GM12878 (cell line): ENCODE measurements at regions not wholly inside any gene's neighbourhood (a gene's known extent, or its start where the extent isn't known, plus 50 kb on each side); places are given as distances from the start of the nearest gene placed in this dataset.

Experiments used
- ATAC-seq: fragments of 200-7000 bp; cut with Tn5 transposase; 3 replicates; pipeline ENCODE4 v1.9.1; 2020; ENCODE audit warnings: mild to moderate bottlenecking, moderate library complexity
- BruUV-seq: library from RNA; stranded (reverse); fragments of 400-500 nt; replicated peaks from 2 replicates; lab custom pipeline; 2021; lab: Mats Ljungman, UMichigan
- CTCF ChIA-PET: fragments of 300-600 bp; sonication (Branson Sonifier 250); formaldehyde crosslinking; extraction: SDS; loops from one replicate; lab custom pipeline; 2021; ENCODE audit warnings: inconsistent platforms; lab: Yijun Ruan, JAX
- POLR2A ChIA-PET: fragments of 350-600 bp; formaldehyde crosslinking; extraction: SDS; loops from one replicate; lab custom pipeline; 2021; ENCODE audit warnings: inconsistent platforms; lab: Charles Lee
- RAD21 ChIA-PET: fragments of 300-600 bp; sonication (Branson Sonifier 250); formaldehyde crosslinking; loops from one replicate; lab custom pipeline; 2023; ENCODE audit warnings: antibody characterized with exemption; ENCODE audit not compliant: unreplicated experiment; lab: Charles Lee
- SMC1A ChIA-PET: fragments of 300-600 bp; sonication (Branson Sonifier 250); formaldehyde crosslinking; loops from one replicate; lab custom pipeline; 2023; ENCODE audit not compliant: unreplicated experiment, uncharacterized antibody; lab: Charles Lee
- DNase-seq: peaks from one replicate; pipeline ENCODE4 v3.0.0-alpha.2; 2011; ENCODE audit warnings: low read depth, low spot score
- FAIRE-seq: peaks from 3 replicates; lab custom pipeline; 2011; peaks lifted over from hg19 to GRCh38; lab: Jason Lieb, UNC
- H2AFZ ChIP-seq: 2 replicates; pipeline ENCODE4 v1.6.0; 2011; ENCODE audit warnings: low read depth, low read length, control low read depth; ENCODE audit not compliant: control insufficient read depth
- H3K27ac ChIP-seq: 2 replicates; pipeline ENCODE4 v1.5.1; 2011; ENCODE audit warnings: control low read depth; ENCODE audit not compliant: control insufficient read depth, insufficient read depth
- H3K27me3 ChIP-seq, 2 experiments: replicated peaks in 1 of 2; 2 replicates each; pipeline versions ENCODE4 v1.6.0 to v1.6.1; 2011; ENCODE audit warnings: low read length in 1 of 2; ENCODE audit not compliant: control insufficient read depth in 2 of 2, insufficient read depth in 2 of 2
- H3K36me3 ChIP-seq, 2 experiments: 2 replicates each; pipeline ENCODE4 v1.5.1; 2011; ENCODE audit warnings: low read length in 1 of 2; ENCODE audit not compliant: control insufficient read depth in 2 of 2, insufficient read depth in 2 of 2
- H3K4me1 ChIP-seq: 2 replicates; pipeline ENCODE4 v1.6.1; 2011; ENCODE audit warnings: mild to moderate bottlenecking, low read length, moderate library complexity, mixed read lengths; ENCODE audit not compliant: control insufficient read depth, insufficient read depth
- H3K4me2 ChIP-seq: 2 replicates; pipeline ENCODE4 v1.6.0; 2011; ENCODE audit warnings: control low read depth; ENCODE audit not compliant: control insufficient read depth, insufficient read depth
- H3K4me3 ChIP-seq: fragments of 200-600 bp; sonication (generic); 2 replicates; pipeline ENCODE4 v1.5.1; 2016
- H3K79me2 ChIP-seq: 2 replicates; pipeline ENCODE4 v1.6.0; 2011; ENCODE audit warnings: low read length; ENCODE audit not compliant: control insufficient read depth, insufficient read depth
- H3K9ac ChIP-seq: 2 replicates; pipeline ENCODE4 v1.8.0; 2011; ENCODE audit warnings: low read length, control low read depth, mixed read lengths; ENCODE audit not compliant: control insufficient read depth, insufficient read depth
- H3K9me3 ChIP-seq: replicated peaks from 3 replicates; pipeline ENCODE4 v1.5.1; 2011; ENCODE audit warnings: mild to moderate bottlenecking, low read length; ENCODE audit not compliant: control insufficient read depth, insufficient read depth
- H4K20me1 ChIP-seq: 2 replicates; pipeline ENCODE4 v1.6.0; 2011; ENCODE audit not compliant: control insufficient read depth, insufficient read depth
- CREM ChIP-seq: IDR thresholded peaks from 2 replicates; pipeline ENCODE4 v1.6.1; 2014; ENCODE audit warnings: antibody characterized with exemption, low read depth
- EGR1 ChIP-seq, 2 experiments: IDR thresholded peaks; 1 replicate in 1 of 2; 2 replicates in 1 of 2; pipeline ENCODE4 v1.6.1; 2011 to 2012; ENCODE audit warnings: low read depth in 2 of 2, low read length in 2 of 2, borderline replicate concordance in 1 of 2, mild to moderate bottlenecking in 1 of 2, moderate library complexity in 1 of 2
- MTA3 ChIP-seq: IDR thresholded peaks from 2 replicates; pipeline ENCODE4 v1.6.1; 2012; ENCODE audit warnings: low read length, inconsistent platforms, borderline replicate concordance
- POLR2A ChIP-seq: IDR thresholded peaks from 2 replicates; pipeline ENCODE4 v1.6.1; 2011; ENCODE audit warnings: low read depth, mild to moderate bottlenecking, low read length
- POU2F2 ChIP-seq: IDR thresholded peaks from 3 replicates; pipeline ENCODE4 v1.6.1; 2011; ENCODE audit warnings: low read depth, mild to moderate bottlenecking, low read length, borderline replicate concordance
- SUPT20H ChIP-seq: IDR thresholded peaks from 2 replicates; pipeline ENCODE4 v1.6.1; 2011; ENCODE audit warnings: low read depth, mild to moderate bottlenecking, low read length, moderate library complexity, borderline replicate concordance; ENCODE audit not compliant: control insufficient read depth
- SUZ12 ChIP-seq: fragments of 200-600 bp; sonication (generic); IDR thresholded peaks from one replicate; pipeline ENCODE4 v1.6.1; 2018; ENCODE audit warnings: antibody characterized with exemption, mild to moderate bottlenecking; ENCODE audit not compliant: unreplicated experiment
- ZNF217 ChIP-seq: fragments of 450-650 bp; IDR thresholded peaks from 2 replicates; pipeline ENCODE4 v1.6.1; 2017; ENCODE audit warnings: antibody characterized with exemption, mild to moderate bottlenecking
- WGBS: methylation state at CpG from one replicate; pipeline ENCODE4 v1.1.6; 2016; ENCODE audit warnings: low lambda C conversion rate; ENCODE audit not compliant: insufficient replicate concordance, insufficient coverage; ENCODE audit errors: missing lambda C conversion rate; 5-methylcytosine and 5-hydroxymethylcytosine counted together
- in situ Hi-C: fragments of 300-500 bp; cut with MboI; formaldehyde crosslinking; loops from 9 replicates; pipeline ENCODE4 v1.14.3; 2018; ENCODE audit warnings: mixed read lengths
- intact Hi-C: fragments of 100-400 bp; cut with micrococcal nuclease; formaldehyde crosslinking; loops from one replicate; pipeline ENCODE4 v1.14.2; 2022; ENCODE audit not compliant: unreplicated experiment

DNA sequence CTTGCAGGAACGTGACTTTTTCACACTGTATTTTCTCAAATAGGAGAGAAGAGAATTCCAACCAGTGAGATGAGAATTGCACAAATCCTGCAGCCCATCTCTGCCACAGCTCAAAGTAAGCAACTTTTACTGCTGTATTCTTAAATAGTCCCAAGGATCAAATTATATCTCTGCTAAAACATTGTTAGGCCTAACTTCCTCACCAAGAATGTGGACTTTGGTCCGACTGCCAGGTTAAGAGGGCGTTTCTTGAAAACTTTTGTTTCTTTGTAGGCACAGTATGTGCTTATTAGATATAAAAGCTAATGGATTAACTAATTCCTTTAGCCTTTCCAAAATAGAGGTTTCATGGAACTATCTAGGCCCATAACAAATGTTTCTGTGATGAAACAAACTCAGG lies 61.4 kb upstream of the IFNG-AS1 start:
- in situ Hi-C loops = no loop called here
- POLR2A ChIA-PET = no interaction called here
- WGBS = 37% methylated on average over 3 of the region's 3 CpGs
- no peak overlapping the region for H3K4me3 ChIP-seq
- ATAC-seq (no peak), FAIRE-seq (no peak), DNase-seq (no peak)
- H3K4me1 ChIP-seq = no peaks in the 10 kb centered on the region
- H3K27ac ChIP-seq = no peak overlapping the region
- TF ChIP-seq SUPT20H (no peak), EGR1 (IDR thresholded peaks at IDR 0.05; ENCODE audit: borderline replicate concordance in 1 of 2, low read depth in 2 of 2, low read length in 2 of 2) (no peak), POLR2A (no peak), MTA3 (no peak), CREM (no peak), ZNF217 (no peak), SUZ12 (no peak), POU2F2 (no peak)
- RAD21 ChIA-PET = no interaction called here
- H2AFZ ChIP-seq = no peak overlapping the region
- SMC1A ChIA-PET = interaction anchor here (1.0 to 1.3 kb wide), 5 partner anchors 11 to 767 kb away, joined by 3 to 4 read pairs (median 3); no protein-coding TSS in a partner anchor
- peaks cover 0 to 1% of the 10 kb centered on the region in 2 experiments; a peak in 2 of 4 replicates for H3K27me3 ChIP-seq
- BruUV-seq = no TSS peak
- H3K4me2 ChIP-seq = no peak overlapping the region
- intact Hi-C loops = no loop called here
- no peaks in the 10 kb centered on the region for H4K20me1 ChIP-seq
- H3K36me3 ChIP-seq = no peaks in the 10 kb centered on the region
- no peaks in the 10 kb centered on the region for H3K9me3 ChIP-seq
- no peaks in the 10 kb centered on the region for H3K79me2 ChIP-seq
- H3K9ac ChIP-seq = no peak overlapping the region
- CTCF ChIA-PET = interaction anchor here (1.4 kb wide), 1 partner anchor 15 kb away, joined by 6 read pairs; no protein-coding TSS in a partner anchor
